Right lobe of liver (tissue), 4 donors: ENCODE measurements at regions not wholly inside any gene's neighbourhood (a gene's known extent, or its start where the extent isn't known, plus 50 kb on each side); places are given as distances from the start of the nearest gene placed in this dataset.

ENCODE experiments used
- CTCF ChIP-seq, 4 donors: fragments of 200-600 bp in 3 of 4; fragments of 450-650 bp in 1 of 4; IDR thresholded peaks; one replicate each; pipeline versions ENCODE4 v1.5.1 to v1.8.0; 2016 to 2022; ENCODE audit warnings: antibody characterized with exemption in 4 of 4, mild to moderate bottlenecking in 2 of 4
- POLR2A ChIP-seq: fragments of 450-650 bp; IDR thresholded peaks from one replicate; pipeline ENCODE4 v1.6.1; 2017; ENCODE audit warnings: antibody characterized with exemption, mild to moderate bottlenecking
- donor health status: DM: no; HTN: no; CAD: no.
- donor health status: DM: no; HTN: no; CAD: no.
- donor health status: DM: no; HTN: yes; CAD: no.

DNA sequence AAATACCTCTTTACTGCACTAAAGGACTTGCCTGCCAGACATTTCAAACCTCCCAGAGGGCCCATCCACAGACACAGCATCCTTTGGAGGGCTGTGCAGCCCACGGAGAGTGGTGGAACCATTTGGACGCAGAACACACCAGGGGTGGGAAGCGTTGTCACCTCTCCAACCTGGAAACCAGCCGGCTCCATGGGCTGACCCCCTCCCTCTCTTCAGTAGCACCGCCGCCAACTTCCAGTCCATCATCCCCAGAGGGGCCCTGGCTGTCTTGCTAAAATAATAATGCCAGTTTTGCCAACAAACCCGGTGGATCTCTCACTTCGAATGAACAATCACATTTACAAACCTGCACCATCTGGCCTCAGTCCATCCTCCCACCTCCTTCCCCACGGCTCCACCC lies 203.9 kb downstream of the FBXO15 start:
- TF ChIP-seq CTCF (IDR thresholded peaks at IDR 0.05) (no peak), POLR2A (no peak)
